ENCODE measurements at regions not wholly inside any gene's neighbourhood (a gene's known extent, or its start where the extent isn't known, plus 50 kb on each side); places are given as distances from the start of the nearest gene placed in this dataset.

DNA sequence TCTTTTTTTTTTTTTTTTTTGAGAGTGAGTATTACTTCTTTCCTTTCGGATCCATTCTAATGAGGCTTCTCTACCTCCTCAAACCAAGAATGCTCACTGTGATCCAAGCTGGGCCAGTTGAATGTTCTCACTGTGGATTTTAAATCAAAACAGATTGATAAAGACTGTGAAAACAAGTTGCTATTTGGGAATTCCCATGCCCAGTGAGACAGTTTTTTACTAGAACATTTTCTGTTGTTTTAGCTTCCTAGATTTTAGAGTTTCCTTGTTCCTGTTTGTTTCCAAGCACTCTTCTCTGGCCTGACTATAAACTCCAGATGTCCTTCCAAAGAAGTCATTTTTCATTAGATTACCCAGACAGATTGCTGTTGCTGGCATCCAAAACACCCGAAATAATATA, 60.1 kb upstream of the GALNT15 start:
- no peak for DNase-seq (ENCODE audit: low spot score)

DNA sequence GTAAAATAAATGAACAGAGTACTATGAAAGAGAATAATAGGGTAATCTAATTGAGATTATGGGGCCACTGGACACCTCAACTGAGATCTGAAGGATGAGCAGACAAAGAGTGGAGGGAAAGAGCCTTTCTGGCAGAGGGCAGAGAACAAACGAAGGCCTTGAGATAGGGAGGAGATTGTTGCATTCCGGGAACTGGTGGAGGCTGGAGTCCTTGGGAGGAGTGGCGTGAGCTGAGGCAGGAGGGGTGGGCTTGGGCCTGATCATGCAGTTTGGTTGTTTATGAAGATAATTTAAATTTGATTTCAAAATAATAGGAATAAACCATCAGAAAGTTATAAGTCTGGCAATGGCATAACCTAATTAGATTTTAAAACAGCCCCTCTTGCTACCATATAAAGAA, 59.5 kb upstream of the GALNT15 start:
- no peak for DNase-seq (ENCODE audit: low spot score)

DNA sequence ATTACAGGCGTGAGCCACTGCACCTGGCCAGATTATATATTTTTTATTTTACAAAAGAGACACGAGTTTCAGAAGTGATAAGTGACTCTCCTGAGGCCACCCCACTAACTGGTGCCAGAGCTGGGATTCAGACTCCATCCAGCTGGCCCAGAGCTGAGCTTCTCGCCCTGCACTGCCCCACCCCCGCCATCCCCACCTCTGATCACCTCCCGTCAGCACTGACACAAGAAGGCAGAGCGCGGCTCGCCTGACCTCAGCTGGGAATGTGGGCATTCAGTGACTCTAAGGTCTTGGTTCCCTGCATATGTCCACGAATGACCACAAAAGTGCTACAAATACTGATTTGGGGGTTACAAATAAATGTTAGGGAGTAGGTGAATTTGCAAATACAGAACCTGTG, 56.1 kb upstream of the GALNT15 start:
- DNase-seq (ENCODE audit: low spot score): no peak

DNA sequence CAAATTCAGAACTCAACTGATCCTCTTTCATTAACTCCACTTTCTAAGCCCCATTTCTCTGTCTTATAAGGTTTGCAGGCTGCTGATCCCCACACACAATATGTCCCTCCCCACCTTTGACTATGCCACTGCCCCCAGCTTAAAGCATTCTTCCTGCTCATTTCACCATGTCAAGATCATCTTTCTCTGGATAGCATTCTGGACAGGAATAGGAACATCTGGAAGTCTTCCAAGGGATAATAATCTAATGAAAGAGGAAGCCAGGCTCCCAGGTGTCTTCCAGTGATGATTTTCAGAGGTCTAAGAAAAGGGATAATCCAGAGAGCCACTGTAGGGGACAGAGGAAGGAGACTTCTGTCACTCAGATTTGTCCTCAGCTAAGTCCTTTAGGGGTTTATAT, 54.6 kb upstream of the GALNT15 start:
- DNase-seq (ENCODE audit: low spot score): no peak

DNA sequence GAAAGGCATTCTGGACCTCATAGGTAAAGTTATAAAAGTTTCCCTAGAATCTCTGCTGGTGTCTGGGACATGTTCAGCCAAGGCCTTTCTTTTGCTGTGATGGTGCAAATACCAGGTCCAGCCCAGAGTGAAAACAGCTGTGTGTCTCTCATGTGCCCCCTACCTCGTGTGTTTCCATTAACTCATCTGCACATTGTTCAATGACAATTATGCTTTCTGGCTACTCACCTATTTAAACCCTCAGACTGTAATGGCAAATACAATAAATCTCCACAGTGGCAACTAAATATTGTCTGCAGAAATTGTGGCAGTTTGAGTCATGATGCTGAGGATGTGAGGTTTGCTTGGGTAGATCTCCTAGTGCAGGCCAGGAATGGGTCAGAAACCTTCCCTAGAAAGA, 53.1 kb upstream of the GALNT15 start:
- no peak for DNase-seq (ENCODE audit: low spot score)

- DNase-seq (ENCODE audit: low spot score): no peak
These were observed 52.3 kb upstream of the GALNT15 start for GRCh38 chr3:16122155-16122554.

GRCh38 chr3:16122661-16123060, 51.8 kb upstream of the GALNT15 start:
- no peak for DNase-seq (ENCODE audit: low spot score)

DNA sequence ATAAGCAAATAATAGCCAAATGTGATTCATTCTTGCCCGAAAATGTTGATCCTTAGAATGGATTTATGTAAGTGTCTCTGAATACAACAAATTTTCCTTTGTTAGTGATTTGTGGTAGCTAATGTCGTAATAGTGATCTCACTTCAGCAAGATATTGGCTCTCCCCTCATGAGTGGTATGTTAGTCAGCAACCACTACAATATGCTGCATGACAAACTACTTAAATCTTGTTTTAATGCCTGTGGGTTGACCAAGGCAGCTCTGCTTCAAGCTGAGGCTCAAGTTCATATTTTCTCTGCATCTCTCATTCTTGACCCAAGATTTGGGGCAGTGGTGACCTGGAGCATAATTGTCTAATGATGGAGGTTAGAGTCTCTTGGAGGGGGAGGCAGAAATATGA, 49.8 kb upstream of the GALNT15 start:
- peak; percentile 67 for DNase-seq (ENCODE audit: low spot score)

Measured in hepatic stellate cell (primary cell).